H1 (cell line): ENCODE measurements at regions not wholly inside any gene's neighbourhood (a gene's known extent, or its start where the extent isn't known, plus 50 kb on each side); places are given as distances from the start of the nearest gene placed in this dataset.
A peak's percentile ranks its signal among the peaks of the same experiment; 100 is the strongest.

Experiments used
- CTCF ChIA-PET: fragments of 300-600 bp; sonication (Branson Sonifier 250); formaldehyde crosslinking; loops from one replicate; lab custom pipeline; 2021; ENCODE audit not compliant: partially characterized antibody; lab: Charles Lee
- POLR2A ChIA-PET: fragments of 300-600 bp; sonication (Branson Sonifier 250); formaldehyde crosslinking; loops from one replicate; lab custom pipeline; 2021; ENCODE audit warnings: inconsistent platforms; ENCODE audit not compliant: partially characterized antibody; lab: Charles Lee
- DNase-seq, 2 experiments: peaks; one replicate each; pipeline versions ENCODE4 v3.0.0 to v3.0.0-alpha.2; 2010 to 2022; ENCODE audit warnings: low spot score in 2 of 2, low read depth in 1 of 2, mixed read lengths in 1 of 2
- FAIRE-seq: peaks from 2 replicates; lab custom pipeline; 2011; peaks lifted over from hg19 to GRCh38; lab: Jason Lieb, UNC
- H2AFZ ChIP-seq: 2 replicates; pipeline ENCODE4 v1.8.1; 2012; ENCODE audit warnings: low read length, inconsistent platforms
- H2AK5ac ChIP-seq: 2 replicates; pipeline ENCODE4 v1.6.1; 2013; ENCODE audit warnings: low read depth, low read length
- H2BK120ac ChIP-seq: replicated peaks from 2 replicates; pipeline ENCODE3; 2013; ENCODE audit warnings: low read depth, low read length, inconsistent platforms
- H2BK12ac ChIP-seq: 2 replicates; pipeline ENCODE4 v1.6.1; 2013; ENCODE audit warnings: low read depth, low read length
- H2BK15ac ChIP-seq: 2 replicates; pipeline ENCODE4 v1.6.1; 2013; ENCODE audit warnings: low read length
- H2BK20ac ChIP-seq: 2 replicates; pipeline ENCODE4 v1.6.1; 2013; ENCODE audit warnings: low read length
- H2BK5ac ChIP-seq: 2 replicates; pipeline ENCODE4 v1.6.1; 2013; ENCODE audit warnings: low read depth, low read length
- H3K14ac ChIP-seq: 2 replicates; pipeline ENCODE4 v1.6.1; 2013; ENCODE audit warnings: inconsistent platforms; ENCODE audit not compliant: insufficient read length
- H3K18ac ChIP-seq: 2 replicates; pipeline ENCODE4 v1.6.1; 2013; ENCODE audit warnings: low read length; ENCODE audit errors: extremely low read depth
- H3K23ac ChIP-seq: 2 replicates; pipeline ENCODE4 v1.6.1; 2013; ENCODE audit warnings: inconsistent platforms; ENCODE audit not compliant: insufficient read length
- H3K23me2 ChIP-seq: 2 replicates; pipeline ENCODE4 v1.6.1; 2013; ENCODE audit warnings: low read depth, low read length
- H3K27ac ChIP-seq: 2 replicates; pipeline ENCODE4 v1.6.1; 2011; ENCODE audit warnings: low read depth, low read length, inconsistent platforms
- H3K27me3 ChIP-seq, 4 experiments: replicated peaks in 1 of 4; 1 replicate in 1 of 4; 2 replicates in 3 of 4; pipeline versions ENCODE4 v1.6.1 to v1.8.1; 2011 to 2013; ENCODE audit warnings: low read length in 3 of 4, mild to moderate bottlenecking in 3 of 4, inconsistent platforms in 2 of 4, mixed read lengths in 2 of 4, moderate library complexity in 1 of 4; ENCODE audit not compliant: control insufficient read depth in 3 of 4, insufficient read depth in 3 of 4; ENCODE audit errors: extremely low read depth in 1 of 4
- H3K36me3 ChIP-seq, 4 experiments: 2 replicates each; pipeline versions ENCODE4 v1.6.1 to v1.8.1; 2011 to 2013; ENCODE audit warnings: mild to moderate bottlenecking in 4 of 4, low read length in 3 of 4, moderate library complexity in 2 of 4, control low read depth in 1 of 4, inconsistent platforms in 1 of 4; ENCODE audit not compliant: insufficient read depth in 4 of 4, control insufficient read depth in 2 of 4
- H3K4ac ChIP-seq: replicated peaks from 2 replicates; pipeline ENCODE3; 2013; ENCODE audit warnings: low read length, low read depth, mixed read lengths, inconsistent platforms; ENCODE audit not compliant: insufficient read length
- H3K4me1 ChIP-seq, 4 experiments: replicated peaks in 1 of 4; 1 replicate in 1 of 4; 2 replicates in 3 of 4; pipeline versions ENCODE4 v1.6.1 to v1.8.1; 2011 to 2013; ENCODE audit warnings: low read length in 3 of 4, inconsistent platforms in 2 of 4, mixed read lengths in 1 of 4; ENCODE audit not compliant: insufficient read depth in 4 of 4, control insufficient read depth in 3 of 4
- H3K4me2 ChIP-seq, 2 experiments: 2 replicates each; pipeline versions ENCODE4 v1.6.1 to v1.8.1; 2011 to 2013; ENCODE audit warnings: low read depth in 2 of 2, low read length in 2 of 2, control low read depth in 1 of 2, inconsistent platforms in 1 of 2, mild to moderate bottlenecking in 1 of 2; ENCODE audit not compliant: insufficient read depth in 1 of 2
- H3K4me3 ChIP-seq, 4 experiments: fragments of 200-600, 300-600 bp in 1 of 4; sonication (generic), shearing (Covaris generic), sonication (Bioruptor Twin) in 1 of 4; 2 replicates each; pipeline versions ENCODE4 v1.5.1 to v1.8.1; 2011 to 2016; ENCODE audit warnings: low read length in 4 of 4, low read depth in 3 of 4, control low read depth in 2 of 4, inconsistent platforms in 2 of 4, mild to moderate bottlenecking in 2 of 4, mixed read lengths in 1 of 4, moderate library complexity in 1 of 4; ENCODE audit not compliant: insufficient read depth in 2 of 4; ENCODE audit errors: extremely low read depth in 1 of 4
- H3K56ac ChIP-seq: replicated peaks from 2 replicates; pipeline ENCODE3; 2013; ENCODE audit warnings: low read depth, mild to moderate bottlenecking, mixed read lengths, low read length, inconsistent platforms; ENCODE audit not compliant: insufficient read length
- H3K79me1 ChIP-seq: 2 replicates; pipeline ENCODE4 v1.6.1; 2013; ENCODE audit warnings: low read depth, low read length, control low read depth
- H3K79me2 ChIP-seq, 2 experiments: 2 replicates each; pipeline versions ENCODE4 v1.6.1 to v1.8.1; 2012 to 2013; ENCODE audit warnings: low read length in 2 of 2, mild to moderate bottlenecking in 2 of 2, inconsistent platforms in 1 of 2; ENCODE audit not compliant: insufficient read depth in 2 of 2, control insufficient read depth in 1 of 2
- H3K9ac ChIP-seq, 4 experiments: replicated peaks in 1 of 4; 1 replicate in 1 of 4; 2 replicates in 3 of 4; pipeline versions ENCODE4 v1.6.1 to v1.8.1; 2011 to 2013; ENCODE audit warnings: low read depth in 3 of 4, low read length in 3 of 4, control low read depth in 2 of 4, mild to moderate bottlenecking in 2 of 4, moderate library complexity in 2 of 4, inconsistent platforms in 1 of 4; ENCODE audit errors: extremely low read depth in 1 of 4
- H3K9me3 ChIP-seq, 2 experiments: 2 replicates each; pipeline versions ENCODE4 v1.6.1 to v1.8.1; 2012 to 2013; ENCODE audit warnings: mild to moderate bottlenecking in 2 of 2, moderate library complexity in 2 of 2, control low read depth in 1 of 2, inconsistent platforms in 1 of 2, low read depth in 1 of 2, low read length in 1 of 2, mixed read lengths in 1 of 2; ENCODE audit not compliant: insufficient read depth in 2 of 2
- H4K20me1 ChIP-seq, 2 experiments: replicated peaks in 1 of 2; 2 replicates each; pipeline versions ENCODE3 to v1.8.1; 2011 to 2013; ENCODE audit warnings: inconsistent platforms in 2 of 2, low read length in 2 of 2, mild to moderate bottlenecking in 1 of 2; ENCODE audit not compliant: insufficient read depth in 2 of 2, control insufficient read depth in 1 of 2
- H4K5ac ChIP-seq: 2 replicates; pipeline ENCODE4 v1.6.1; 2013; ENCODE audit warnings: low read length, low read depth, mixed read lengths, inconsistent platforms; ENCODE audit not compliant: insufficient read length
- H4K8ac ChIP-seq: 2 replicates; pipeline ENCODE4 v1.8.0; 2013; ENCODE audit warnings: mild to moderate bottlenecking, moderate library complexity, low read length, inconsistent platforms; ENCODE audit not compliant: insufficient read depth; ENCODE audit errors: extremely low read depth
- H4K91ac ChIP-seq: replicated peaks from 2 replicates; pipeline ENCODE3; 2013; ENCODE audit warnings: low read length, mixed read lengths, inconsistent platforms; ENCODE audit not compliant: insufficient read length
- BRCA1 ChIP-seq: IDR thresholded peaks from 2 replicates; pipeline ENCODE4 v1.6.1; 2012; ENCODE audit warnings: low read depth, low read length, improper control_type of control experiment
- CBX8 ChIP-seq: fragments of 300-800, 300-1000 bp; sonication (generic); IDR thresholded peaks from 2 replicates; pipeline ENCODE4 v1.7.1; 2016; ENCODE audit warnings: low read depth, low read length, borderline replicate concordance
- EGR1 ChIP-seq: IDR thresholded peaks from 2 replicates; pipeline ENCODE4 v1.6.1; 2011; ENCODE audit warnings: low read depth, low read length, borderline replicate concordance
- RXRA ChIP-seq: IDR thresholded peaks from 2 replicates; pipeline ENCODE4 v1.6.1; 2011; ENCODE audit warnings: low read depth, mild to moderate bottlenecking, low read length, moderate library complexity; ENCODE audit not compliant: insufficient read depth
- SAP30 ChIP-seq: fragments of 300-600 bp; sonication (generic); IDR thresholded peaks from 2 replicates; pipeline ENCODE4 v1.7.1; 2012; ENCODE audit warnings: low read length, moderate library complexity, mild to moderate bottlenecking, inconsistent platforms; ENCODE audit not compliant: insufficient read depth, insufficient replicate concordance
- SP2 ChIP-seq: IDR thresholded peaks from 2 replicates; pipeline ENCODE4 v1.6.1; 2012; ENCODE audit warnings: mild to moderate bottlenecking, low read length, inconsistent platforms
- TAF7 ChIP-seq: optimal IDR thresholded peaks from 2 replicates; pipeline ENCODE3; 2011; ENCODE audit warnings: low read depth, mild to moderate bottlenecking, inconsistent platforms, low read length, moderate library complexity, borderline replicate concordance
- TCF12 ChIP-seq: IDR thresholded peaks from 2 replicates; pipeline ENCODE4 v1.6.1; 2011; ENCODE audit warnings: low read depth, mild to moderate bottlenecking, low read length
- WGBS, 2 experiments: shearing (Covaris generic) in 1 of 2; methylation state at CpG; one replicate each; pipeline versions ENCODE4 v1.1.6 to v1.1.7; 2013 to 2015; ENCODE audit warnings: low lambda C conversion rate in 2 of 2, mixed read lengths in 2 of 2, inconsistent platforms in 1 of 2, low coverage in 1 of 2, missing lambda C conversion rate in 1 of 2; ENCODE audit not compliant: insufficient replicate concordance in 2 of 2, insufficient coverage in 1 of 2, insufficient read length in 1 of 2; ENCODE audit errors: extremely low coverage in 1 of 2, missing lambda C conversion rate in 1 of 2; 5-methylcytosine and 5-hydroxymethylcytosine counted together
- TF ChIP-seq, protein P1 (sequence below), 3 experiments: IDR thresholded peaks; 1 replicate in 2 of 3; 2 replicates in 1 of 3; pipeline versions ENCODE4 v1.5.1 to v1.6.1; 2011; ENCODE audit warnings: low read length in 3 of 3, mild to moderate bottlenecking in 3 of 3, inconsistent platforms in 2 of 3, low read depth in 1 of 3, moderate library complexity in 1 of 3; ENCODE audit not compliant: insufficient read depth in 1 of 3; ENCODE audit errors: control extremely low read depth in 1 of 3
- TF ChIP-seq, protein P2 (sequence below): IDR thresholded peaks from 2 replicates; pipeline ENCODE4 v1.6.1; 2011; ENCODE audit warnings: low read depth, mild to moderate bottlenecking, low read length; ENCODE audit not compliant: insufficient read depth

DNA sequence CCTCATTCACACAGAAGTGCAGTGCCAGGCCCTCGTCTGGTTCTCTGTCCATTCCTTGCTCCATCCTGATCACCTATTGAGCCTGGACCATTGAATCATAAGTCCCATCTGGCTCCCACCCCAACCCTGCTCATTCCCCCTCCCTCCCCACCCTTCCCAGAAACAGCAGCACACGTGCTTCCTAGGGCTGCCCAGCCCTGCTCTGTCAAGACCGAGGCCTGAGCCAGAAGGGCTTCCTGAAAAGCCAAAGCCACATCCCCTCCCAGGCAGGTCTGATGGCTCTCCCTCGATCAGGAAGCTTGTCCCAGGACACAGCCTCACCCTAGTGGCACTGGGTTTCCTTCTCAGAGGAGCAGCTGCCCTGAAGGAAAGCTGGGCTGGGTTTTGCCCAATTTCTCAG is 79.8 kb upstream of the FZD7 start:
- Histone ChIP-seq H3K56ac (no peak overlapping the region), H3K27ac (no peak overlapping the region), H3K27me3 (no peaks in the 10 kb centered on the region), H3K18ac (peak overlapping the region; percentile 5; the same call in 1 of the 2 replicates), H4K5ac (no peak overlapping the region), H3K4me1 (peaks cover 8 to 39% (median 22%) of the 10 kb centered on the region in 4 experiments), H2BK120ac (no peak overlapping the region), H3K4me2 (0 out of 4 replicates have a peak overlapping the region, but pooled peaks of 1 of the 2 experiments have one; percentile 15), H2AFZ (no peak overlapping the region), H2AK5ac (peak overlapping the region; percentile 41; the same call in 1 of the 2 replicates), H2BK5ac (no peak overlapping the region; the same call in 1 of the 2 replicates), H3K4me3 (no peak overlapping the region), H3K79me1 (peaks cover 3% of the 10 kb centered on the region; the same call in 1 of the 2 replicates), H2BK20ac (peak overlapping the region; percentile 69; the same call in 1 of the 2 replicates), H3K14ac (no peak overlapping the region), H2BK15ac (peak overlapping the region; percentile 47; the same call in 1 of the 2 replicates), H2BK12ac (peak overlapping the region; percentile 88; the same call in 1 of the 2 replicates), H3K9me3 (no peaks in the 10 kb centered on the region), H3K36me3 (no peaks in the 10 kb centered on the region), H4K20me1 (peaks cover 0 to 2% of the 10 kb centered on the region in 2 experiments), H4K8ac (no peak overlapping the region), H3K23ac (no peak overlapping the region), H4K91ac (peak overlapping the region; percentile 59), H3K79me2 (no peaks in the 10 kb centered on the region; a peak in 1 of 4 replicates), H3K4ac (no peak overlapping the region), H3K23me2 (no peaks in the 10 kb centered on the region), H3K9ac (no peak overlapping the region)
- ChIA-PET POLR2A (interaction anchor here (0.8 to 14.0 kb wide), 4 partner anchors 9 to 24 kb away, joined by 3 to 186 read pairs (median 8); no protein-coding TSS in a partner anchor), CTCF (interaction anchor here (1.0 to 1.2 kb wide), 5 partner anchors 13 to 156 kb away, joined by 3 to 6 read pairs (median 3); no protein-coding TSS in a partner anchor)
- WGBS, 2 experiments, result 81% methylated on average over 3 of the region's 4 CpGs; no CpG with 5 or more reads in 1 of the 2 experiments
- FAIRE-seq (no peak), DNase-seq (no peak)
- TF ChIP-seq TCF12 (no peak), BRCA1 (no peak), SP2 (no peak), CBX8 (no peak), TAF7 (no peak), EGR1 (no peak), RXRA (no peak), SAP30 (no peak)
- TF ChIP-seq, protein P1, sequence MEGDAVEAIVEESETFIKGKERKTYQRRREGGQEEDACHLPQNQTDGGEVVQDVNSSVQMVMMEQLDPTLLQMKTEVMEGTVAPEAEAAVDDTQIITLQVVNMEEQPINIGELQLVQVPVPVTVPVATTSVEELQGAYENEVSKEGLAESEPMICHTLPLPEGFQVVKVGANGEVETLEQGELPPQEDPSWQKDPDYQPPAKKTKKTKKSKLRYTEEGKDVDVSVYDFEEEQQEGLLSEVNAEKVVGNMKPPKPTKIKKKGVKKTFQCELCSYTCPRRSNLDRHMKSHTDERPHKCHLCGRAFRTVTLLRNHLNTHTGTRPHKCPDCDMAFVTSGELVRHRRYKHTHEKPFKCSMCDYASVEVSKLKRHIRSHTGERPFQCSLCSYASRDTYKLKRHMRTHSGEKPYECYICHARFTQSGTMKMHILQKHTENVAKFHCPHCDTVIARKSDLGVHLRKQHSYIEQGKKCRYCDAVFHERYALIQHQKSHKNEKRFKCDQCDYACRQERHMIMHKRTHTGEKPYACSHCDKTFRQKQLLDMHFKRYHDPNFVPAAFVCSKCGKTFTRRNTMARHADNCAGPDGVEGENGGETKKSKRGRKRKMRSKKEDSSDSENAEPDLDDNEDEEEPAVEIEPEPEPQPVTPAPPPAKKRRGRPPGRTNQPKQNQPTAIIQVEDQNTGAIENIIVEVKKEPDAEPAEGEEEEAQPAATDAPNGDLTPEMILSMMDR (IDR thresholded peaks at IDR 0.05; ENCODE audit: control extremely low read depth in 1 of 3, insufficient read depth in 1 of 3, low read depth in 1 of 3, low read length in 3 of 3), result no peak
- TF ChIP-seq, protein P2, sequence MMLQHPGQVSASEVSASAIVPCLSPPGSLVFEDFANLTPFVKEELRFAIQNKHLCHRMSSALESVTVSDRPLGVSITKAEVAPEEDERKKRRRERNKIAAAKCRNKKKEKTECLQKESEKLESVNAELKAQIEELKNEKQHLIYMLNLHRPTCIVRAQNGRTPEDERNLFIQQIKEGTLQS, result no peak
